IMR-90 (cell line): ENCODE measurements at regions not wholly inside any gene's neighbourhood (a gene's known extent, or its start where the extent isn't known, plus 50 kb on each side); places are given as distances from the start of the nearest gene placed in this dataset.

Experiments
- ATAC-seq: fragments of 200-7000 bp; cut with Tn5 transposase; 2 replicates; pipeline ENCODE4 v1.9.1; 2020; ENCODE audit warnings: low read depth, mild to moderate bottlenecking, moderate library complexity
- BruUV-seq: library from RNA; stranded (reverse); fragments of 400-500 nt; replicated peaks from 2 replicates; lab custom pipeline; 2021; lab: Mats Ljungman, UMichigan
- CTCF ChIA-PET: fragments of 300-600 bp; formaldehyde crosslinking; extraction: SDS; loops from one replicate; lab custom pipeline; 2021; ENCODE audit warnings: antibody characterized with exemption; lab: Yijun Ruan, JAX
- POLR2A ChIA-PET: fragments of 300-600 bp; sonication (Branson Sonifier 250); formaldehyde crosslinking; loops from one replicate; lab custom pipeline; 2022; ENCODE audit warnings: antibody characterized with exemption; ENCODE audit not compliant: unreplicated experiment; lab: Charles Lee
- DNase-seq: peaks from one replicate; pipeline ENCODE4 v3.0.0; 2013
- H2AFZ ChIP-seq: replicated peaks from 2 replicates; pipeline ENCODE3; 2013; ENCODE audit warnings: low read length, mild to moderate bottlenecking; ENCODE audit not compliant: poor library complexity
- H2AK5ac ChIP-seq: 2 replicates; pipeline ENCODE4 v1.6.1; 2013; ENCODE audit warnings: low read depth, low read length, inconsistent platforms
- H2AK9ac ChIP-seq: replicated peaks from 2 replicates; pipeline ENCODE3; 2013; ENCODE audit warnings: mild to moderate bottlenecking, low read depth, low read length, moderate library complexity; ENCODE audit not compliant: poor library complexity
- H2BK120ac ChIP-seq: 2 replicates; pipeline ENCODE4 v1.6.1; 2013; ENCODE audit warnings: low read depth, low read length, inconsistent platforms
- H2BK15ac ChIP-seq: 3 replicates; pipeline ENCODE4 v1.6.1; 2013; ENCODE audit warnings: low read depth, low read length, inconsistent platforms
- H2BK20ac ChIP-seq: 2 replicates; pipeline ENCODE4 v1.6.1; 2013; ENCODE audit warnings: low read depth, mild to moderate bottlenecking, inconsistent platforms, low read length, moderate library complexity
- H2BK5ac ChIP-seq: 2 replicates; pipeline ENCODE4 v1.6.1; 2013; ENCODE audit warnings: mild to moderate bottlenecking, low read depth, low read length, inconsistent platforms; ENCODE audit not compliant: poor library complexity, severe bottlenecking
- H3K14ac ChIP-seq: replicated peaks from 2 replicates; pipeline ENCODE4 v1.6.1; 2013; ENCODE audit warnings: low read depth, low read length, inconsistent platforms
- H3K18ac ChIP-seq: 2 replicates; pipeline ENCODE4 v1.6.1; 2013; ENCODE audit warnings: low read depth, low read length, control low read depth
- H3K23ac ChIP-seq: 2 replicates; pipeline ENCODE4 v1.6.1; 2013; ENCODE audit warnings: low read depth, low read length, inconsistent platforms
- H3K27ac ChIP-seq: 2 replicates; pipeline ENCODE4 v1.5.1; 2013; ENCODE audit warnings: mild to moderate bottlenecking, control low read depth, low read length; ENCODE audit not compliant: insufficient read depth
- H3K27me3 ChIP-seq: 2 replicates; pipeline ENCODE4 v1.6.1; 2013; ENCODE audit warnings: low read length; ENCODE audit not compliant: control insufficient read depth, insufficient read depth
- H3K36me3 ChIP-seq: 2 replicates; pipeline ENCODE4 v1.6.1; 2013; ENCODE audit warnings: low read length, mixed read lengths; ENCODE audit not compliant: control insufficient read depth, insufficient read depth
- H3K4ac ChIP-seq: 2 replicates; pipeline ENCODE4 v1.6.1; 2013; ENCODE audit warnings: low read depth, low read length, inconsistent platforms
- H3K4me1 ChIP-seq: 2 replicates; pipeline ENCODE4 v1.6.1; 2013; ENCODE audit warnings: low read length, mixed read lengths; ENCODE audit not compliant: control insufficient read depth, insufficient read depth
- H3K4me2 ChIP-seq: 2 replicates; pipeline ENCODE4 v1.6.1; 2013; ENCODE audit warnings: low read depth, mild to moderate bottlenecking, control low read depth, low read length, moderate library complexity
- H3K4me3 ChIP-seq: 2 replicates; pipeline ENCODE4 v1.5.1; 2013; ENCODE audit warnings: low read depth, mild to moderate bottlenecking, control low read depth, low read length, moderate library complexity; ENCODE audit not compliant: insufficient read depth
- H3K56ac ChIP-seq: 2 replicates; pipeline ENCODE4 v1.6.1; 2013; ENCODE audit warnings: low read length, inconsistent platforms; ENCODE audit not compliant: insufficient read depth; ENCODE audit errors: extremely low read depth
- H3K79me1 ChIP-seq, 2 experiments: 2 replicates each; pipeline ENCODE4 v1.6.1; 2013; ENCODE audit warnings: low read length in 2 of 2, inconsistent platforms in 1 of 2, low read depth in 1 of 2
- H3K9ac ChIP-seq: 2 replicates; pipeline ENCODE4 v1.6.1; 2013; ENCODE audit warnings: low read depth, low read length, control low read depth
- H3K9me1 ChIP-seq: 2 replicates; pipeline ENCODE4 v1.6.1; 2013; ENCODE audit warnings: low read length, inconsistent platforms; ENCODE audit not compliant: insufficient read depth
- H3K9me3 ChIP-seq: 2 replicates; pipeline ENCODE4 v1.6.1; 2013; ENCODE audit warnings: low read length; ENCODE audit not compliant: control insufficient read depth, insufficient read depth
- H4K20me1 ChIP-seq: 2 replicates; pipeline ENCODE4 v1.6.1; 2013; ENCODE audit warnings: low read length, inconsistent platforms; ENCODE audit not compliant: insufficient read depth
- H4K5ac ChIP-seq: 2 replicates; pipeline ENCODE4 v1.6.1; 2013; ENCODE audit warnings: mild to moderate bottlenecking, low read depth, low read length, control low read depth
- H4K8ac ChIP-seq, 2 experiments: 2 replicates each; pipeline ENCODE4 v1.6.1; 2013; ENCODE audit warnings: low read depth in 2 of 2, low read length in 2 of 2, control low read depth in 1 of 2, inconsistent platforms in 1 of 2
- H4K91ac ChIP-seq: 2 replicates; pipeline ENCODE4 v1.6.1; 2013; ENCODE audit warnings: low read depth, low read length, inconsistent platforms; ENCODE audit not compliant: insufficient read depth
- BHLHE40 ChIP-seq: fragments of 150-350 bp; IDR thresholded peaks from 2 replicates; pipeline ENCODE4 v1.6.1; 2016; ENCODE audit warnings: mild to moderate bottlenecking, low read depth, low read length
- CEBPB ChIP-seq: IDR thresholded peaks from 2 replicates; pipeline ENCODE4 v1.6.1; 2012; ENCODE audit warnings: low read depth, low read length, improper control_type of control experiment
- CHD1 ChIP-seq: IDR thresholded peaks from 2 replicates; pipeline ENCODE4 v1.6.1; 2012; ENCODE audit warnings: low read depth, low read length, improper control_type of control experiment
- FOS ChIP-seq: fragments of 150-350 bp; IDR thresholded peaks from 2 replicates; pipeline ENCODE4 v1.6.1; 2016; ENCODE audit warnings: low read depth, low read length
- MAFK ChIP-seq: IDR thresholded peaks from 2 replicates; pipeline ENCODE4 v1.6.1; 2012; ENCODE audit warnings: low read depth, low read length, improper control_type of control experiment
- MAZ ChIP-seq: IDR thresholded peaks from 2 replicates; pipeline ENCODE4 v1.6.1; 2012; ENCODE audit warnings: low read depth, mild to moderate bottlenecking, low read length, improper control_type of control experiment, moderate library complexity, borderline replicate concordance
- MXI1 ChIP-seq: IDR thresholded peaks from 2 replicates; pipeline ENCODE4 v1.6.1; 2012; ENCODE audit warnings: low read depth, mild to moderate bottlenecking, low read length, moderate library complexity, borderline replicate concordance
- NFE2L2 ChIP-seq: fragments of 150-350 bp; IDR thresholded peaks from 2 replicates; pipeline ENCODE4 v1.6.1; 2016; ENCODE audit warnings: low read depth, mild to moderate bottlenecking, low read length
- RAD21 ChIP-seq: IDR thresholded peaks from 2 replicates; pipeline ENCODE4 v1.6.1; 2012; ENCODE audit warnings: low read length, improper control_type of control experiment
- RCOR1 ChIP-seq: IDR thresholded peaks from 2 replicates; pipeline ENCODE4 v1.6.1; 2012; ENCODE audit warnings: mild to moderate bottlenecking, low read length, improper control_type of control experiment; ENCODE audit not compliant: insufficient replicate concordance
- WGBS, 2 experiments: methylation state at CpG; one replicate each; pipeline versions ENCODE4 v1.1.5 to v1.1.7; 2013; ENCODE audit warnings: missing lambda C conversion rate in 2 of 2; ENCODE audit not compliant: insufficient read length in 1 of 2; ENCODE audit errors: extremely low coverage in 2 of 2; 5-methylcytosine and 5-hydroxymethylcytosine counted together
- dilution Hi-C: fragments of 300-500 bp; cut with HindIII; formaldehyde crosslinking; loops from one replicate; pipeline ENCODE4 v1.14.3; 2018; ENCODE audit warnings: low sequenced_read_pairs; ENCODE audit not compliant: unreplicated experiment
- in situ Hi-C: fragments of 300-500 bp; cut with MboI; formaldehyde crosslinking; loops from 3 replicates; pipeline ENCODE4 v1.14.3; 2019; ENCODE audit warnings: low sequenced_read_pairs, inconsistent platforms, mixed read lengths
- intact Hi-C: fragments of 100-400 bp; cut with micrococcal nuclease; formaldehyde crosslinking; loops from 2 replicates; pipeline ENCODE4 v1.10.0; 2022
- TF ChIP-seq, protein P1 (sequence below): conservative IDR thresholded peaks from 2 replicates; pipeline ENCODE4 v1.5.1; 2012; ENCODE audit warnings: mild to moderate bottlenecking, low read depth, low read length, improper control_type of control experiment
- TF ChIP-seq, protein P2 (sequence below): fragments of 150-350 bp; IDR thresholded peaks from 2 replicates; pipeline ENCODE4 v1.6.1; 2017; ENCODE audit warnings: mild to moderate bottlenecking, antibody characterized with exemption, low read length, low read depth
- TF ChIP-seq, protein P3 (sequence below): fragments of 150-350 bp; IDR thresholded peaks from 2 replicates; pipeline ENCODE4 v1.6.1; 2016; ENCODE audit warnings: low read depth, mild to moderate bottlenecking, low read length, moderate library complexity, borderline replicate concordance

DNA sequence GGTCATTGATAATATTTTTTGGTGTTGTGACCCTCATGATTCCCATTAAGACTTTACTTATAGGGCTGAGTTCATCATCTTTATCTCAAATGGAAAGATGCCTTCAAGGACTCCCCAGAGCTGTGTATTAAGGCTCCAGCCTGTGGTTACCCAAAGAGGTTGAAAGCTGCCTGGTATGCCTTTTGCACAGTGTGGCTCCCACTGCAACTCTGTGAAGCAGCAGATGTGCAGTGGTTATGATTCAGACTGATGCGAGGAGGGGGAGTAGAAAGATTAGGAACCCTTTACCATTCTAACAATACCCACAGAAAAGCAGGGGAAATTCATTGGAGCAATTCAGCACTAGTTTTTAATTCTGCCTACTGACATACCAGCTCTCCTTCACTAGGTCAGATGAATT lies 560.0 kb downstream of the INSC start:
- in situ Hi-C loops, result no loop called here
- ATAC-seq (no peak), DNase-seq (no peak)
- Histone ChIP-seq H4K8ac (no peak overlapping the region), H3K4me3 (no peak overlapping the region), H2AK5ac (no peak overlapping the region), H3K36me3 (no peaks in the 10 kb centered on the region), H2BK15ac (no peak overlapping the region), H2AFZ (no peak overlapping the region), H4K5ac (no peak overlapping the region), H3K27ac (no peak overlapping the region), H3K4ac (no peak overlapping the region), H2BK120ac (no peak overlapping the region), H3K4me2 (no peak overlapping the region), H3K18ac (no peak overlapping the region), H2BK20ac (no peak overlapping the region), H3K27me3 (no peaks in the 10 kb centered on the region), H2AK9ac (no peak overlapping the region), H3K4me1 (no peaks in the 10 kb centered on the region), H3K79me1 (no peaks in the 10 kb centered on the region), H3K9ac (no peak overlapping the region), H3K9me3 (no peaks in the 10 kb centered on the region; the same call in 1 of the 2 replicates), H4K20me1 (no peaks in the 10 kb centered on the region), H4K91ac (no peak overlapping the region), H2BK5ac (no peak overlapping the region), H3K23ac (no peak overlapping the region), H3K9me1 (peaks cover 6% of the 10 kb centered on the region), H3K14ac (no peak overlapping the region), H3K56ac (no peak overlapping the region)
- dilution Hi-C loops, result no loop called here
- TF ChIP-seq, protein P1, sequence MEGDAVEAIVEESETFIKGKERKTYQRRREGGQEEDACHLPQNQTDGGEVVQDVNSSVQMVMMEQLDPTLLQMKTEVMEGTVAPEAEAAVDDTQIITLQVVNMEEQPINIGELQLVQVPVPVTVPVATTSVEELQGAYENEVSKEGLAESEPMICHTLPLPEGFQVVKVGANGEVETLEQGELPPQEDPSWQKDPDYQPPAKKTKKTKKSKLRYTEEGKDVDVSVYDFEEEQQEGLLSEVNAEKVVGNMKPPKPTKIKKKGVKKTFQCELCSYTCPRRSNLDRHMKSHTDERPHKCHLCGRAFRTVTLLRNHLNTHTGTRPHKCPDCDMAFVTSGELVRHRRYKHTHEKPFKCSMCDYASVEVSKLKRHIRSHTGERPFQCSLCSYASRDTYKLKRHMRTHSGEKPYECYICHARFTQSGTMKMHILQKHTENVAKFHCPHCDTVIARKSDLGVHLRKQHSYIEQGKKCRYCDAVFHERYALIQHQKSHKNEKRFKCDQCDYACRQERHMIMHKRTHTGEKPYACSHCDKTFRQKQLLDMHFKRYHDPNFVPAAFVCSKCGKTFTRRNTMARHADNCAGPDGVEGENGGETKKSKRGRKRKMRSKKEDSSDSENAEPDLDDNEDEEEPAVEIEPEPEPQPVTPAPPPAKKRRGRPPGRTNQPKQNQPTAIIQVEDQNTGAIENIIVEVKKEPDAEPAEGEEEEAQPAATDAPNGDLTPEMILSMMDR, result no peak
- no peak for TF ChIP-seq MAFK
- TF ChIP-seq CEBPB, result no peak
- TF ChIP-seq CHD1, result no peak
- TF ChIP-seq, protein P2, sequence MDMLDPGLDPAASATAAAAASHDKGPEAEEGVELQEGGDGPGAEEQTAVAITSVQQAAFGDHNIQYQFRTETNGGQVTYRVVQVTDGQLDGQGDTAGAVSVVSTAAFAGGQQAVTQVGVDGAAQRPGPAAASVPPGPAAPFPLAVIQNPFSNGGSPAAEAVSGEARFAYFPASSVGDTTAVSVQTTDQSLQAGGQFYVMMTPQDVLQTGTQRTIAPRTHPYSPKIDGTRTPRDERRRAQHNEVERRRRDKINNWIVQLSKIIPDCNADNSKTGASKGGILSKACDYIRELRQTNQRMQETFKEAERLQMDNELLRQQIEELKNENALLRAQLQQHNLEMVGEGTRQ, result no peak
- no peak for TF ChIP-seq MXI1
- TF ChIP-seq MAZ, result no peak
- TF ChIP-seq, protein P3, sequence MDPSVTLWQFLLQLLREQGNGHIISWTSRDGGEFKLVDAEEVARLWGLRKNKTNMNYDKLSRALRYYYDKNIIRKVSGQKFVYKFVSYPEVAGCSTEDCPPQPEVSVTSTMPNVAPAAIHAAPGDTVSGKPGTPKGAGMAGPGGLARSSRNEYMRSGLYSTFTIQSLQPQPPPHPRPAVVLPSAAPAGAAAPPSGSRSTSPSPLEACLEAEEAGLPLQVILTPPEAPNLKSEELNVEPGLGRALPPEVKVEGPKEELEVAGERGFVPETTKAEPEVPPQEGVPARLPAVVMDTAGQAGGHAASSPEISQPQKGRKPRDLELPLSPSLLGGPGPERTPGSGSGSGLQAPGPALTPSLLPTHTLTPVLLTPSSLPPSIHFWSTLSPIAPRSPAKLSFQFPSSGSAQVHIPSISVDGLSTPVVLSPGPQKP, result no peak
- TF ChIP-seq NFE2L2, result no peak
- TF ChIP-seq RAD21, result no peak
- TF ChIP-seq BHLHE40, result no peak
- no peak for TF ChIP-seq FOS
- TF ChIP-seq RCOR1, result no peak
- ChIA-PET POLR2A (no interaction called here), CTCF (no interaction called here)
- no CpG with 5 or more reads among the region's 1 CpG for WGBS, 2 experiments
- no TSS peak for BruUV-seq
- intact Hi-C loops, result no loop called here
